Ovary (tissue), 7 donors: ENCODE measurements at regions not wholly inside any gene's neighbourhood (a gene's known extent, or its start where the extent isn't known, plus 50 kb on each side); places are given as distances from the start of the nearest gene placed in this dataset.
A peak's percentile ranks its signal among the peaks of the same experiment; 100 is the strongest.

Experiments
- DNase-seq, 5 donors: peaks; one replicate each; pipeline ENCODE4 v3.0.0-alpha.2; 2019 to 2020
- H3K27ac ChIP-seq, 2 donors: fragments of 200-600 bp; one replicate each; pipeline versions ENCODE4 v1.5.1 to v1.8.0; 2019 to 2022
- H3K27me3 ChIP-seq: fragments of 200-600 bp; one replicate; pipeline ENCODE4 v1.8.0; 2022
- H3K36me3 ChIP-seq: fragments of 200-600 bp; sonication (generic); one replicate; pipeline ENCODE4 v1.5.1; 2019
- H3K4me1 ChIP-seq: one replicate; pipeline ENCODE4 v1.8.1; 2013; ENCODE audit warnings: mild to moderate bottlenecking, moderate library complexity; ENCODE audit not compliant: insufficient read depth
- H3K4me3 ChIP-seq: fragments of 200-600 bp; sonication (generic); one replicate; pipeline ENCODE4 v1.5.1; 2017
- H3K9me3 ChIP-seq, 2 donors: fragments of 200-600 bp in 1 of 2; sonication (generic) in 1 of 2; one replicate each; pipeline versions ENCODE4 v1.5.1 to v1.8.1; 2013 to 2019; ENCODE audit warnings: mild to moderate bottlenecking in 1 of 2, moderate library complexity in 1 of 2
- EP300 ChIP-seq: sonication (generic); formaldehyde crosslinking; IDR thresholded peaks from one replicate; pipeline ENCODE4 v1.6.1; 2017; ENCODE audit warnings: antibody characterized with exemption
- POLR2A ChIP-seq: fragments of 450-650 bp; IDR thresholded peaks from one replicate; pipeline ENCODE4 v1.6.1; 2017; ENCODE audit warnings: antibody characterized with exemption, mild to moderate bottlenecking, moderate library complexity
- WGBS, 3 donors: extraction: QIAGEN DNeasy Blood & Tissue Kit in 1 of 3; methylation state at CpG; one replicate each; pipeline versions ENCODE4 v1.1.5 to v1.1.7; 2013 to 2017; 5-methylcytosine and 5-hydroxymethylcytosine counted together
- intact Hi-C, 4 donors: fragments of 100-400 bp; cut with DNase I; formaldehyde crosslinking; loops; one replicate each; pipeline versions ENCODE4 v1.11.0 to v1.15.1; 2022 to 2023
- TF ChIP-seq, protein P1 (sequence below), 3 donors: fragments of 450-650 bp in 2 of 3; fragments of 200-600 bp in 1 of 3; IDR thresholded peaks; one replicate each; pipeline versions ENCODE4 v1.5.1 to v1.8.0; 2016 to 2022; ENCODE audit warnings: antibody characterized with exemption in 3 of 3, mild to moderate bottlenecking in 1 of 3
- donor health status: DM: no; HTN: no; CAD: no; lungs with moderate emphysema.
- donor health status: DM: no; HTN: no; CAD: no.
- donor health status: Bipolar disorder and iron deficiency.
- donor health status: DM: no; HTN: no; CAD: no.
- donor health status: DM: yes; HTN: yes; CAD: no.

DNA sequence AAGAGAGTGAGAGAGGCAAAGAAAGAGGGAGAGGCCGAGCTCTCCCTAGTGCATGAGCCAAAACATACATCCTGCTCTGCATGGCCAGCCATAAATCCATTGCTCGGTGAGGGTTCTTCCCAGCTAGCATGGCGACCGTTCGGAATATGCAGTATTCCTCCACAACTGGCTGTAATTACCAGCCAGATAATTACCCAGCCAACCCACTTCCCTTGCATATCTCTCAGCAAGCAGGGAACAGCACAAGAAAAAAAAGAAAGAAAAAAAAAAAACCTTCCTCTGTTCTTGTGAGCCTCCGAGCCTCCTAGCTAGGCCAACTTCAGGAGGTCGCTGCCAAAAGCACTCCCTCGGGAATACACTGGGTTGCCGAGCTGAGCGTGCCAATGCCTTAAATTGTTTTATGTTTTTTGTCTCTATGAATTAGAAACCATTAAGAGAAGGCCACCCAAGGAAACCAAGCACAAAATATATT is 567.9 kb downstream of the MED13L start:
- H3K4me3 ChIP-seq: no peak overlapping the region
- H3K36me3 ChIP-seq: no peaks in the 10 kb centered on the region
- H3K9me3 ChIP-seq: peaks cover 0 to 3% of the 10 kb centered on the region in 2 donors
- H3K27me3 ChIP-seq: no peaks in the 10 kb centered on the region
- peaks cover 2% of the 10 kb centered on the region for H3K4me1 ChIP-seq
- TF ChIP-seq EP300 (no peak), POLR2A (no peak)
- TF ChIP-seq, protein P1, sequence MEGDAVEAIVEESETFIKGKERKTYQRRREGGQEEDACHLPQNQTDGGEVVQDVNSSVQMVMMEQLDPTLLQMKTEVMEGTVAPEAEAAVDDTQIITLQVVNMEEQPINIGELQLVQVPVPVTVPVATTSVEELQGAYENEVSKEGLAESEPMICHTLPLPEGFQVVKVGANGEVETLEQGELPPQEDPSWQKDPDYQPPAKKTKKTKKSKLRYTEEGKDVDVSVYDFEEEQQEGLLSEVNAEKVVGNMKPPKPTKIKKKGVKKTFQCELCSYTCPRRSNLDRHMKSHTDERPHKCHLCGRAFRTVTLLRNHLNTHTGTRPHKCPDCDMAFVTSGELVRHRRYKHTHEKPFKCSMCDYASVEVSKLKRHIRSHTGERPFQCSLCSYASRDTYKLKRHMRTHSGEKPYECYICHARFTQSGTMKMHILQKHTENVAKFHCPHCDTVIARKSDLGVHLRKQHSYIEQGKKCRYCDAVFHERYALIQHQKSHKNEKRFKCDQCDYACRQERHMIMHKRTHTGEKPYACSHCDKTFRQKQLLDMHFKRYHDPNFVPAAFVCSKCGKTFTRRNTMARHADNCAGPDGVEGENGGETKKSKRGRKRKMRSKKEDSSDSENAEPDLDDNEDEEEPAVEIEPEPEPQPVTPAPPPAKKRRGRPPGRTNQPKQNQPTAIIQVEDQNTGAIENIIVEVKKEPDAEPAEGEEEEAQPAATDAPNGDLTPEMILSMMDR (IDR thresholded peaks at IDR 0.05): no peak
- DNase-seq: peak; percentile 13 to 56 (median 24)
- 2 to 8% (median 4%) methylated on average over 10 of the region's 10 CpGs for WGBS, 3 donors
- intact Hi-C loops: no loop called here
- H3K27ac ChIP-seq: no peak overlapping the region

DNA sequence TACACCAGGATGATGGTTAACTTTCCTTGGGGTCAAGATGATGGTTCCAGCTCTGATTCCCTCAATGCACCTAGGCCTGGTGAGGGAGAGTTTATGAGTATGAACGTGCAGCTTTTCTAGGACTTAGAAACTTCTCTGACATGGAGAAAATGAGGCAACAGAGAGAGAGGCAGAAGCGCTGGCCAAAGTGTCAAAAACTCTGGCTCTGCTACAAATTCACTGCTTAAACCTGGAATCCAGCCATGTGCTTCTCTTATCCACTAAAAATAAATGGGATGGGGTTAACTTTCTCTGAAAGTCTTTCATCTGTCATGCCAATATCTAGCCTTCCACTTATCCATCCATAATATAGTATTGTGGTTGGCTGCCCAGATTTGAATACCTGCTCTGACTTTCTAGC is 568.7 kb downstream of the MED13L start:
- 15 to 33% (median 20%) methylated on average over 2 of the region's 2 CpGs for WGBS, 3 donors
- Histone ChIP-seq H3K4me3 (no peak overlapping the region), H3K9me3 (peaks cover 0 to 3% of the 10 kb centered on the region in 2 donors), H3K36me3 (no peaks in the 10 kb centered on the region), H3K4me1 (peaks cover 2% of the 10 kb centered on the region), H3K27me3 (no peaks in the 10 kb centered on the region), H3K27ac (no peak overlapping the region)
- TF ChIP-seq, protein P1 (IDR thresholded peaks at IDR 0.05): no peak
- TF ChIP-seq EP300 (no peak), POLR2A (no peak)
- no peak for DNase-seq
- intact Hi-C loops: no loop called here

- H3K27me3 ChIP-seq: no peaks in the 10 kb centered on the region
- intact Hi-C loops: no loop called here
- 39 to 52% (median 48%) methylated on average over 7 of the region's 7 CpGs for WGBS, 3 donors
- peaks cover 0 to 3% of the 10 kb centered on the region in 2 donors for H3K9me3 ChIP-seq
- TF ChIP-seq POLR2A: no peak
- TF ChIP-seq, protein P1 (IDR thresholded peaks at IDR 0.05): no peak
- no peak for TF ChIP-seq EP300
- H3K4me3 ChIP-seq: no peak overlapping the region
- DNase-seq: no peak
- H3K4me1 ChIP-seq: no peaks in the 10 kb centered on the region
- no peaks in the 10 kb centered on the region for H3K36me3 ChIP-seq
- H3K27ac ChIP-seq: no peak overlapping the region
Measured at GRCh38 chr12:115700896-115701465, 576.5 kb downstream of the MED13L start.

DNA sequence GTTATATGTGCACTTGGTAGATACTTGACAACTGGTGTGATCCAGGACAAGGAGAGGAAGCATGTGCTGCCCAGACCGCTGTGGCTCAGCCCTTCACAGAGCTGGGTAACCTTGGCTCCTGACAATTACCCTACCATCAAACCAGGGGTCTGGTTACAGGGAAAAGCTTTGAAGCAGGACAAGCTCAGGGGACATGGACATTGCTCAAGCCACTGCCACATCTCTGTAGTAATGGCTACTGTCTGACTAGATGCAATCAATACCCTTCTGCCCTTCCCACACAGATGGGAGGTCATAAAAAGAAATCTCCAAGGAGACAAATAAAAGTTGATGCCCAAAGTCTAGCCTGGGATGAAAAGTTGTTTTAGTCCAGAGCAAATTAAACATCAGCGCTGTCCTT is 577.4 kb downstream of the MED13L start:
- Histone ChIP-seq H3K36me3 (no peaks in the 10 kb centered on the region), H3K4me1 (no peaks in the 10 kb centered on the region), H3K9me3 (no peaks in the 10 kb centered on the region), H3K27me3 (no peaks in the 10 kb centered on the region), H3K27ac (no peak overlapping the region), H3K4me3 (no peak overlapping the region)
- intact Hi-C loops: no loop called here
- 90 to 98% (median 94%) methylated on average over 2 of the region's 2 CpGs for WGBS, 3 donors
- DNase-seq: no peak
- TF ChIP-seq, protein P1 (IDR thresholded peaks at IDR 0.05): no peak
- no peak for TF ChIP-seq EP300
- no peak for TF ChIP-seq POLR2A
